HFF-Myc (cell line): ENCODE measurements at regions not wholly inside any gene's neighbourhood (a gene's known extent, or its start where the extent isn't known, plus 50 kb on each side); places are given as distances from the start of the nearest gene placed in this dataset.

Source experiments
- DNase-seq: peaks from one replicate; pipeline ENCODE4 v3.0.0-alpha.2; 2011; ENCODE audit warnings: low read depth; ENCODE audit errors: extremely low read depth
- H3K4me3 ChIP-seq: replicated peaks from 2 replicates; pipeline ENCODE4 v1.5.1; 2011; ENCODE audit warnings: low read depth, mild to moderate bottlenecking, control low read depth, low read length
- TF ChIP-seq, protein P1 (sequence below): IDR thresholded peaks from 2 replicates; pipeline ENCODE4 v1.5.1; 2012; ENCODE audit warnings: mild to moderate bottlenecking, low read depth, low read length, control low read depth; ENCODE audit errors: missing control alignments

DNA sequence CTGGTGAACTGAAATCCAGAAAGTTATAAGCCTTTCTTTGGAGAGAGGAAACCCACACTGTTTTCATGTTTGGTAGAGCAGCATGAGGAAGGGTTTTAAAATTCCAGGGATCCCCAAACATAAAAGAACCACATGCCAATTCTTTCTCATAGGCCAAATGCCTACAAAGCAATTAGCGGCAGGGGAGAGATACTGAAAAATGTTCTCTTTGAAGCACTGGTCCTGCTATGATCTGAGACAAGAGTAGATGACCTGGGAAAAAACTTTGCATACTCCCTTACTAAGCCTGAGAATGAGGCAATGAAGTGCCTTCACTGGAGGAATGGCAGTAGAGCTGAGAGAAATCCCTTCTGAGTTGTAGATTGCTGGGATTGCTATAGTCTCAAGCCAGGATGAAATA, 1261.7 kb downstream of the DSC3 start:
- H3K4me3 ChIP-seq: no peak overlapping the region
- TF ChIP-seq, protein P1, sequence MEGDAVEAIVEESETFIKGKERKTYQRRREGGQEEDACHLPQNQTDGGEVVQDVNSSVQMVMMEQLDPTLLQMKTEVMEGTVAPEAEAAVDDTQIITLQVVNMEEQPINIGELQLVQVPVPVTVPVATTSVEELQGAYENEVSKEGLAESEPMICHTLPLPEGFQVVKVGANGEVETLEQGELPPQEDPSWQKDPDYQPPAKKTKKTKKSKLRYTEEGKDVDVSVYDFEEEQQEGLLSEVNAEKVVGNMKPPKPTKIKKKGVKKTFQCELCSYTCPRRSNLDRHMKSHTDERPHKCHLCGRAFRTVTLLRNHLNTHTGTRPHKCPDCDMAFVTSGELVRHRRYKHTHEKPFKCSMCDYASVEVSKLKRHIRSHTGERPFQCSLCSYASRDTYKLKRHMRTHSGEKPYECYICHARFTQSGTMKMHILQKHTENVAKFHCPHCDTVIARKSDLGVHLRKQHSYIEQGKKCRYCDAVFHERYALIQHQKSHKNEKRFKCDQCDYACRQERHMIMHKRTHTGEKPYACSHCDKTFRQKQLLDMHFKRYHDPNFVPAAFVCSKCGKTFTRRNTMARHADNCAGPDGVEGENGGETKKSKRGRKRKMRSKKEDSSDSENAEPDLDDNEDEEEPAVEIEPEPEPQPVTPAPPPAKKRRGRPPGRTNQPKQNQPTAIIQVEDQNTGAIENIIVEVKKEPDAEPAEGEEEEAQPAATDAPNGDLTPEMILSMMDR: no peak
- no peak for DNase-seq

DNA sequence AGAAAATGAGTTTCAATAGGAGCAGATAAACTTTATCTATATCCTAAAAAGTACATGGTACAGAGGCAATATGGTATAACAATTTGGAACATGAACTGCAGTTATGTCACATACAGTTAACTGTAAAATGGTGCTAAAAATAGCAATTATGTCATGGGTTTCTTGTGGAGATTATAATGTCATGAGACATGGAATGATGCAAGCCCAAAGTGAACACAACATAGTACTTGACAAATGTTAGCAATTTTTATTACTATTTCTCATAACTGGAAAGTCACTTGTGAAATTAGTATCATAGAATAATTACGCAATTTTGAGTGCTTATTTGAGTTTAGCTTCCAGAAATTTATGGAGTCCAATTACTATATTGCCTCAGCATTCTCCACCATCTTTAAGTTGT, 1263.4 kb downstream of the DSC3 start:
- TF ChIP-seq, protein P1: no peak
- H3K4me3 ChIP-seq: no peak overlapping the region
- DNase-seq: no peak

DNA sequence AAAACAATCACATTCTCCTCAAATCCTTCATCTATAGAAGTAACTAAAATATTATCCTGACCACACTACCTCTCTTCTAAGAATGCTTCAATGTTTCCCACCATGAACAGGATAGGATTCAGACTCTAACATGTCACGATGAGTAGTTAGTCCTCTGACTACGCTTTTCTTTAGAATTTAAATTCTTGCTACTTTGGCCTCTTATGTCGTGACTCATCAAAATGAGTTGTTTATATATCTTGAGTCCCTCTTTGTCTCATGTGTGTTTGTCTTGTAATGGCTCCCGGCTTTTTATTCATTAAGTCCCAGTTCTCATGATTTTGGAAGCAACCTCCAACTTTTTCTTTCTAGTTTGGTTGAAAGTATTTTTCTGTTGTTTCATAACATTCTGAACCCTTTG, 1289.2 kb downstream of the DSC3 start:
- H3K4me3 ChIP-seq: no peak overlapping the region
- DNase-seq: no peak
- TF ChIP-seq, protein P1: no peak

DNA sequence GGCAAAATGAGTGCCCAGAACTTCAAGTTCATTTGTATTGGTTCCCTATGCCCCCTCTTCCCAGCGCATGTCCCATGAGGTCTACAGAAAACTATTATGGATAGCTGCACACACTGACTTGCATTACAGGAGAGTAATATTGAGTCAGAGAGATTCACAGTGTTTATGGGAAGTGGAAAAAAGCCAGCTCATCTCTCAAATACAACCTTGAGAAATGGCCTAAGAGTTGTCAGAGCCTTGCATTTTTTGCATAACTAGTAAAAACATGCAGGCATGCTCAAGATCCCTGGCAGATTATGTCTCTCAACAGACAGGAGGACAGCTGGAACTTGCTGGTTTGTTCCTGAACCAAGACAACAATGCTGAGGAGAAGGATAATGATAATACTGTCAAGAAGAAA, 1292.8 kb downstream of the DSC3 start:
- TF ChIP-seq, protein P1: no peak
- peak; percentile 2 for DNase-seq
- no peak overlapping the region for H3K4me3 ChIP-seq

DNA sequence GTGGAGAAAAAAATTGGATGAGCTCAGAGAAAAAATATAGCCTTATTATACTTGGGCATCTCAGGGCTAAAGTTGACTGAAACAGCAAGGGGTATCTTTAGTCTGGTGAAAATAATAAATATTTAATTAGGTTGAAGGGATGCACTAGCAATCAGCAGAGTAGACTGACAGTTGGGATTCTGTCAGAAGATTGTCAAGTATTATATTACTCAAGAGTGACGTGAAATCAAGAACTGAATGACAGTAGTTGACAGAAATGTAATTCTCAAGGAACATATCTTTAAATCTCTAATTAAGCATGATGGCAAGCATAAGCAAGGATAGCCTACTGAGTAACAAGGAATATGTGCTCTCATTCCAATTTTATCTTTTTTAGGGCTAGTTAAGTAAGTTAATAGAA, 1301.1 kb downstream of the DSC3 start:
- TF ChIP-seq, protein P1: no peak
- DNase-seq: no peak
- no peak overlapping the region for H3K4me3 ChIP-seq

DNA sequence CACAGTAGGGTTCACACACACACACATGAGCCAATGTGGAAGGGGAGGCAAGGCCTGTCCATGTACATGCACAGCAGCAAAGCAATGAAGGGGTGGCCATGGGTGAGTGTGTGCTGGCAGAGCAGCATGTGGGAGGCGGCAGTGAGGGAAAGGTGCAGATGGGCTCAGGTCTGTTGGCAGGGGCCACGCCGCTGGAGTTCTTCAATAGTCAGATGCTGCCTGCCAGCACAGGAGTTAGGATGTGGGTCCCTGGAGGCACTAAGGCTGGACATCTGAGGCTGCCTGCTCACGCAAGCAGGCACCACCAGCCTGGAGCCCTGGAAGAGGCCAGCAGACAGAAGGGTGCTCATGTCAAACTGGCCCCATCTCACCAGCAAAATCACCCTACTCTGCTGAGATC, 1304.9 kb downstream of the DSC3 start:
- H3K4me3 ChIP-seq: no peak overlapping the region
- no peak for DNase-seq
- TF ChIP-seq, protein P1: no peak

DNA sequence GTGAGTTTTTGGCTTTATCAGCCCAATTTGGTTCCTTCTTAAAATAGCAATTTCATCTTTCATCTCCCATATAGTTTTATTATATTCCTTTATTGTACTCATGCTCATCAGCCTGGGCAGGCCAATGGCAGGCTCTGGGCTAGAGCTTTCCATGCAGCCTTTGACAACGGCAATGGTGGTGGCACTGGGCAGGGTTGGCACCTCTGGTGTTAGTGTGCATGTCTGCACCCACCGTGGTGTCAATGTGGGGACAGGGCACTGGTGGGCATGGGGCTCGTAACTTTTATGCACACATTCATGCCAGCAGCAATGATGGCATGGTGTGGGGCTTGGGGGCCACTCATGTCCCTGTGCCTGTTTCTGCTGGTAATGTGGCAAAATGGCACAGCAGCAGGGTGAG, 1305.4 kb downstream of the DSC3 start:
- TF ChIP-seq, protein P1: no peak
- DNase-seq: no peak
- no peak overlapping the region for H3K4me3 ChIP-seq
